Left ventricle myocardium superior (tissue), 1 donor: ENCODE measurements at regions not wholly inside any gene's neighbourhood (a gene's known extent, or its start where the extent isn't known, plus 50 kb on each side); places are given as distances from the start of the nearest gene placed in this dataset.
"Not testable (repeated sequence)": the region's sequence is repeated elsewhere in the genome, so short reads cannot be mapped to it uniquely, and the experiment has no call there.

ENCODE experiments used
- ATAC-seq: fragments of 200-7000 bp; cut with Tn5 transposase; one replicate; pipeline ENCODE4 v1.9.1; 2020; ENCODE audit warnings: mild to moderate bottlenecking, moderate library complexity
- DNase-seq: peaks from one replicate; pipeline ENCODE4 v3.0.0-alpha.2; 2020
- intact Hi-C: fragments of 100-400 bp; cut with micrococcal nuclease; formaldehyde crosslinking; loops from one replicate; pipeline ENCODE4 v1.11.0; 2022
- donor health status: DM: no; HTN: yes; CAD: no; lungs with severe emphysema.

DNA sequence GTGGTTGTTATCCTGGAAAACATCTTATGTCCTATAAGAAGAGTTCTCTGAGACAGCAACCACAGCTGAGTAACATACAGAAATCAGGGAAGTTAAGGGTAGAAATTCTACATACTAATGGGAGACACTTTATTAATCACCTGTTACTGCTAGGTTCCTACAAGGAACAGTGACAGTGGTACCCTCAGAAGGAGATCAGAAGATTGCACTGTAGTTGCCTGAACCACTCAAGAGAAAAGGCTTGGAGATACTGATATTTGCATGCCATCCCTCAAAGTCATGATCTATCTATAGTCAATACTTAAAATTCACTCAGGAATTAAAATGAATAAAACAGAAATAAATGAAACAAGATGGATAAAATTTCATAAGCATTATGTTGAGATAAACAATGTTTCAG, 136.0 kb downstream of the LMLN start:
- intact Hi-C loops, result no loop called here
- DNase-seq, result no peak
- no peak for ATAC-seq

DNA sequence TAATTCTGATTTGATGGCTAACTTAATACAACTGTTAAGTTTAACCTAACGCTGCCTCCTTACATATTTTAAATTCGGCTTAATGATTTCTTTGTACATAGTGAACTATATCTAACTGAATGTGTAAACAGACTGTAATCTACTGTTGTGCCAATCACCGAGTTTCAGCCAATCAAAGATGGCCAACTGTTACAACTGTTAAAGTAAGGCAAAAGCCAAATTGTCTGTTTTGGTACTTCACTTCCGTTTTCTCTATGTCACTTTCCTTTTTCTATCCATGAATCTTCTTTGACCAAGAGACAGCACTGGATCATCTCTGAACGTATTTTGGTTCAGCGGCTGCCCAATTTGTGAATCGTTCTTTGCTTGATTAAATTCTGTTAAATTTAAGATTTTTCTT, 137.0 kb downstream of the LMLN start:
- DNase-seq, result no peak
- intact Hi-C loops, result no loop called here
- no peak for ATAC-seq

DNA sequence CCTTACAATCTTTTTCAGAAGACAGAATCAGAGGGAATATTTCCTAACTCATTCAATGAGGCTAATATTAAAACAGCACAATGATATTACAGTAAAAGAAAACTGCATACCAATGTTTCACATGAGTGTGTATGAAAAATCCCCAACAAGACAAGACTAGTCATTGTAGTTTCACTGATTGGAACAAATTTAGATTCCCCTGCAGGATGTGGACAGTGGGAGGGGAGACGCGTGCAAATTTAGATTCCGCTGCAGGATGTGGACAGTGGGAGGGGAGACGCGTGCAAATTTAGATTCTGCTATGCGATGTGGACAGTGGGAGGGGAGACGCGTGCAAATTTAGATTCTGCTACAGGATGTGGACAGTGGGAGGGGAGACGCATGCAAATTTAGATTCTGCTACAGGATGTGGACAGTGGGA, 138.7 kb downstream of the LMLN start:
- ATAC-seq, DNase-seq, intact Hi-C loops: not testable (repeated sequence)

DNA sequence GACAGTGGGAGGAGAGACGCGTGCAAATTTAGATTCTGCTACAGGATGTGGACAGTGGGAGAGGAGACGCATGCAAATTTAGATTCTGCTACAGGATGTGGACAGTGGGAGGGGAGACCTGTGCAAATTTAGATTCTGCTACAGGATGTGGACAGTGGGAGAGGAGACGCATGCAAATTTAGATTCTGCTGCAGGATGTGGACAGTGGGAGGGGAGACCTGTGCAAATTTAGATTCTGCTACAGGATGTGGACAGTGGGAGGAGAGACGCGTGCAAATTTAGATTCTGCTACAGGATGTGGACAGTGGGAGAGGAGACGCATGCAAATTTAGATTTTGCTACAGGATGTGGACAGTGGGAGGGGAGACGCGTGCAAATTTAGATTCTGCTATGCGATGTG, 143.1 kb downstream of the LMLN start:
- DNase-seq, intact Hi-C loops, ATAC-seq: not testable (repeated sequence)

DNA sequence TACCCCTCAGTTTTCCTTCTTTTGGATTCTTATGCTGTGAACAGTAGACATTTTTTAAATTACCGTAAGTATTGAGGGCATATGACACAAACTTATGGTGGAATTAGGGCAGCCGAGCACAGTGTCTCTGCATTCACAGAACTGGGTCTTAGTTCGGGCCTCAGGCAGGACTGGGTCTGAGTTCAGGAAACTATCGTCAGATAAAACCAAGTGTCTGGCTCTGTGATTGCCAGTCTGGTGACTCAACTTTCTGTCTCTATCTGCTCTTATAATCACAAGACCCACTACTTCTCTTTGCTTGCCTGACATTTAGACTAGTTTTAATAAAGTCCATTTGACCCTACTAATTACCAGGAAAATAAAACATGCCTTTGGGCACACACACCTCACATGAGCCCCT, 146.2 kb downstream of the LMLN start:
- DNase-seq (no peak), ATAC-seq (no peak)
- intact Hi-C loops, result no loop called here

DNA sequence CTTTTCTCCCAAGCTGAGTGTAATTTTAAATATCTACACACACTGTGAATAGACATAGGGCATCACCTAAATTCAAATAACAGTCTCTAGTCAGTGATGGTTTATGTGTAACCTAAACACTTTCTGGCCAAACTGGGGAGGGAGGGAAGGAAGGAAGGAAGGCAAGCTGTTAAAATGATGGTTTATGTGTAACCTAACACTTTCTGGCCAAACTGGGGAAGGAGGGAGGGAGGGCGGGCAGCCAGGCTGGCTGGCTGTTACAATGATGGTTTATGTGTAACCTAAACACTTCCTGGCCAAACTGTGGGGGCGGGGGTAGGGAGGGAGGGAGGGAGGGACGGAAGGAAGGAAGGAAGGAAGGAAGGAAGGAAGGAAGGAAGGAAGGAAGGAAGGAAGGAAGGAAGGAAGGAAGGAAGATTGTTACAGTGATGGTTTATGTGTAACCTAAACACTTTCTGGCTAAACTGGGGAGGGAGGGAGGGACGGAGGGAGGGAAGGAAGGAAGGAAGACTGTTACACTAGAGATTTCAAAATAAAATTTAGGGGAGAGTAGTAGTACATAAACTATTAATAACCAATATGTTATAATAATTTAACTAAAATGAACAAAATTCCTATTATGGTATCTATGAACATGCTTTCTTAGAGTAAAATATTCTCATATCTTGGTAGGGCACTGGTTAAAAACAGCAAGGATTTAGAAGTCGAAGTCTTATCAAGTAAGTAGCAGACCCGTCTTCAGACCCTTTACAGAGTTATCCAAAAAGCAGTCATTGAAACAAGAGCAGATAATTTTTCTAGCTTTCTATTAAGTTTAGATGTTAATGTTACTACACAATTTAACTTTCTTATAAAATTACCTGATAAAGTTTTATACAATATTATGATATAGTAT, 148.1 kb downstream of the LMLN start:
- intact Hi-C loops, result no loop called here
- no peak for ATAC-seq
- DNase-seq, result no peak

DNA sequence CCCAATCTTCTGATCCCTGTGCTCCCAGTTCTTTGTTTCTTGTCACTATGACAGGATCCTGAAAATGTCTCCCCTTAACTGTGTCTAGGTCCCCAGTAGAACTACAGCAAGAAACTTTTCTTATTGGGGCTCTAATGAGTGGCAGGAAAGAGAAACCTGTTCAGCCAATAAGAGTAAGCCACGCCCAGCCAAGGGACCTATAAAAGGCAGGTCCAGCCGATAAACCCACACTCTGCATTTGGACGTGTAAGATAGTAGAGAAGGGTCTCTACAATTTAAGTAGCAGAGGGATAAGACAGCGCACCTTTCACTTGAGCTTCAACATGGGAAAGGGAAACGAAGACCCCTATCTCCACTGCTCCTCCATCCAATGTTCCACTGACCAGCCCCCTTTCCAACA, 149.9 kb downstream of the LMLN start:
- DNase-seq (no peak), ATAC-seq (no peak)
- intact Hi-C loops, result no loop called here

DNA sequence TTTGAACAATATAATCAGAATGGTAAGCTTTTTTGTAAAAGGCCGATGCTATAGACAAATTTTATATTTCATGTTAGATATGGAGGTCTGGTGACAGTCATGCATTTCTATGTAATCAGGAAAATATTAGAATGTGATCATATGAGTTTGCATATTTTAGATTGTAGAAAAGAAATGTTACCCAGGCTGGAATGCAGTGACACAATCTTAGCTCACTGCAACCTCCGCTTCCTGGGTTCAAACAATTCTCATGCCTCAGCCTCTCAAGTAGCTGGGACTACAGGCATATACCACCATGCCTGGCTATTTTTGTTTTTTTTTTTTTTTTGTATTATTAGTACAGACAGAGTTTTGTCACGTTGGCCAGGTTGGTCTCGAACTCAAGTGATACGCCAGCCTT, 152.0 kb downstream of the LMLN start:
- ATAC-seq (no peak), DNase-seq (no peak)
- intact Hi-C loops, result no loop called here

DNA sequence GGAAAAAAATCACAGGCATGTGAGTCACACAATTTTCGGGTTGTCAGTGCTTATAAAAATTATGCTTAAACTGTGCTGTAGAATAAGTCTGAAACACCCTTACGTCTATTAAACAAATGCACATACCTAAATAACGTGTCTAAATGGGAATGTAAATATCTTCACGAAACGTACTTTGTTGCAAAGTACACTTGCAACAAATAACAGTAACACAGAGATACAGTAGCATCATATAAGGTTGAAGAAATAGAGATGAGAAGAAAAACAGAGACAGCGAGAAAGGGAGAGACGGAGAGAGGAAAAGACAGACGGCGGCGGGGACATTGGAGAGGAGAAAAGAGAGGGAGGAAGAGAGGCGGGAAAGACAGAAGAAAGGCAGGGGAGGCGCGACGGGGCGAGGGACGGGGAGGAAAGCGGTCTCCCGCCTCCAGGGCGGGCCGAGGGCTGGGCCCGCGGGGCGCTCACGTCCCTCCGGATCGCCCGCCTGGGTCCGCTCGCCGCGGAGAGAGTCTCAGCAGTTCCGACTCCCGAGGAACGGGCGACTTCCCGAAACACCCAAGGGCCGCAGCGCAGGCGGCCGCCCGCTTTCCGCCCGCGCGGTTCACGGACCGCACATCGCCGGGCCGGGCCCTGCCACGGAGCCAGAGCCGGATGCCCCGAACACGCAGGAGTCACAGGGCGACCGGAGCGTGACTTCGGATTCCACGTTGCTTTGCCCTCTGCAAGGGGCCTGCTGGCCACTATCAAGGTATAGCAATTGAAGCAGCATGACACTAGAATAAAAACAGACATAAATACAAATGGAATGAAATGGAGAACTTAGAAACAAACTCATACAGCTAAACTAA, 153.4 kb downstream of the LMLN start:
- intact Hi-C loops, result no loop called here
- peak; percentile 60 for ATAC-seq
- peak; percentile 45 for DNase-seq

DNA sequence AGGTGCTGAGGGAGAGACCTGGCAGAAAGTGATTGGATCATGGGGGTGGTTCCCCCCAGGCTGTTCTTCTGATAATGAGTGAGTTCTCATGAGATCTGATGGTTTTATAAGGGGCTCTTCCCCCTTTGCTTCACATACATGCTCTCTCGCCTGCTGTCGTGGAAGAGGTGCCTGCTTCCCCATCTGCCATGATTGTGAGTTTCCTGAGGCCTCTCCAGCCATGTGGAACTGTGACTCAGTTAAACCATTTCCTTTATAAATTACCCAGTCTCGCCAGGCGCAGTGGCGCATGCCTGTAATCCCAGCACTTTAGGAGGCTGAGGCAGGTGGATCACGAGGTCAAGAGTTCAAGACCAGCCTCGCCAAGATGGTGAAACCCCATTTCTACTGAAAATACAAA, 154.5 kb downstream of the LMLN start:
- ATAC-seq, result not testable (repeated sequence)

DNA sequence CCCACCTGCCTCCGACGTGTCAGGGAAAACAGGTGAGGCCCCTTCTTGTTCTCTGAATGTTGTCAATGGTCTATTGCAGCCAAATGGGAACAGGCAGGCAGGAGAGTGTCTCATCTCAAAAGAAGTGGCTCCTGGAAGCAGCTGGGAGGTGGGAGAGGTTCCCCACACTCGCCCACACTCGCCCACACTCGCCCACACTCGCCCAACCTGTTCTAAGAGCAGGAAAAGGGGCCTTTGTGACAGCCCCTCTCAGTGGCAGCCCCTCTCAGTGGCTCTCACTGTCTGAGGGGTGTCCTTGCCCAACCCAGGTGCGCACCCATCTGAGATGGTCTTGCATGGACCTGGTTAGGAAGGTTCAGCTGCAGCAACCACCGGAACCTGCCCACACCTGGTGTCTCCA, 162.2 kb downstream of the LMLN start:
- intact Hi-C loops, ATAC-seq, DNase-seq: not testable (repeated sequence)

More for the DNA sequence above, 154.5 kb downstream of the LMLN start:
- intact Hi-C loops, DNase-seq: not testable (repeated sequence)

DNA sequence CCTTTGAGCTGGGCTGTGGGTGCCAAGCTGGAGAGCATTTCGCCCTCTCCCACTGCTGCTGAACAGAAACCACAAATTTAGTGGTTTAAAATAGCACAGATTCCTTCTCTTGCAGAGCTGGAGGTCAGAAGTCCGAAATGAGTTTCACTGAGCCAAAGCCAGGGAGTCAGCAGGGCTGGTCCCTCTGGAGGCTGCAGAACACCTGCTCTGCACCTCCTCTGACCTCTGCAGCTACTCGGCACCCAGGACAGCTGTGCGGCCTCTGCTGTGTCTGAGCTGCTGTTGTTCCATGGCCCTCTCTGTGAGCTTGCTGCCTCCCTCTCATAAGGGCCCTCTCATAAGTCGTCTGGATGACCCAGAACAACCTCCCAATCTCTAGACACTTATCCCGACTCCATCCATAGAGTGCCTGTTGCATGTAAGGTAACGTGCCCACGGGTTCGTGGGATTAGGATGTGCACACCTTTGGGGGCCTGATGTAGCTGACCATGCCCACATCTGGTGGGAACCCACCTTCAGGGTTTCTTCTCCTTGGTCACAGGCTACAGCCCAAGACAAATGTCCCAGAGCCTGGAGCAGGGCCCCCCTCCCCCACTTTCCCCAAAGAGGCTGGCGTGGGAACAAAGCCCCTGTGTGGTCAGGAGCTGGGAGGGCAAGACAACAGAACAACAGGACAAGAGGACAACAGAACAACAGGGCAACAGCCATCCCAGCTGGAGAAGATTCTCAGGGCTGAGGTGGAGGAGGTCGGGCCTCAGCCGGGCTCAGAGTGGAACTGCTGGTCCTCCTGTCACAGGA, 177.2 kb downstream of the LMLN start:
- intact Hi-C loops, DNase-seq: not testable (repeated sequence)

DNA sequence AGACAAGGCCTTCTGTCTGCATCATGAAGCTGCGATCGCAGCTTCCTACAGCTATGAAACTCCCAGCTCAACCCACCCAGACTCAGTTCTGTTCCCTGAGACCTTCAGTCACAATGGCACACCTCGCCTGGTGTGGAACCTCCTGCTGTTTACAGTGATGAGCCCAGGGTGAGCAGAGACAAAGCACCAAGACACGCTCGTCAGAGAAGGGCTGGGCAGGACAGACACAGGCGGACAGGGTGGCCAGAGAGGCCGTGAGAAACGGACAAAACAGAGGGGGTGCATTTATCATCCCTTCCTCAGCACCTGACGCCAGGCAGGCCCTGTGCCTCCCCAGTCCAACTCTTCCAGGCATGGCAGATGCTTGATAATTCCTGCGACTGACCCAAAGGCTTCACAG, 178.2 kb downstream of the LMLN start:
- ATAC-seq, DNase-seq, intact Hi-C loops: not testable (repeated sequence)

More for the DNA sequence above, 177.2 kb downstream of the LMLN start:
- ATAC-seq, result not testable (repeated sequence)

DNA sequence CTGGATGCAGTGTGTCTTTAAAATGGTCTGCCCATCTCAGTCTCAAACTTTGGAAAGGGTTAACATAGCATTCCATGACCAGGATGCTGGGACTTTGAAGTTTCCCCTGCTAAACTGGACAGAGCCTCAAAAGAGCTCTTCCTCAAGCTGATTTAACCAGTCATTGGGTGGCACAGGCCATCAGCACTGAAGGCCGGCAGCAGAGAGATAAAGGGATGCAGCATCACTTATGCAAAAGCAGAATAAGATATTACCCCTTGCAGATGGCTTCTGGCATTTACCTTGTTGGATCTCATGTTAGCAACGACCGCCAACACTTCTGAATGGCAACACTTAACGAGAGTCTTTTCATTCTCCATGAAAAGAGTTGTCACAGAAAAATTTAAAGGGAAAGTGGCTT, 179.0 kb downstream of the LMLN start:
- intact Hi-C loops, DNase-seq, ATAC-seq: not testable (repeated sequence)

DNA sequence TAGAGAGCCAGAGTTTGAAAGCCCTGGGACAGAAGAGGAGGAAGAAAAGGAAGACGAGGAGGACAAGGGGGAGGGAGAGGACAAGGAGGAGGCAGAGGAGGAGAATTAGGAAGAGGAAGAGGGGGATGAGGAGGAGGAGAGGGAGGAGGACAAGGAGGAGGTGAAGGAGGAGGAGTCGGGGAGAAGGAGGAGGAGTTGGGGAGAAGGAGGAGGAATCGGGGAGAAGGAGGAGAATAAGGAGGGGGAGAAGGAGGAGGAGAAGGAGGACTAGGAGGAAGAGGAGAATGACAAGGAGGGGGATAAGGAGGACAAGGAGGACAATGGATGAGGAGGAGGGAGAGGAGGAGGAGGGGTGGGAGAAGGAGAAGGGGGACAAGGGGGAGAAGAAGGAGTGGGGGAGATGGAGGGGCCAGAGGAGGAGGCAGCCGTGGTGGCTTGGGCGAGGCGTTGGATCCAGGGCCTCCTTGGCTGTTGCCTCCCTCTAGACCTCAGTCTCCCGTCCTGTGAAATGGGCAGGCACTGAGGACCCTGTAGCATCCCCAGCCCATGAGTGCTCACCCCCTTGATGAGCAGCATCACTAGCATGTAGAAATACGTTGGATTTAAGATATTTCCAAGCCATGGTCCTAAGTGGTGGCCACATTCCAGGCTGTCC, 179.6 kb downstream of the LMLN start:
- ATAC-seq, intact Hi-C loops, DNase-seq: not testable (repeated sequence)

DNA sequence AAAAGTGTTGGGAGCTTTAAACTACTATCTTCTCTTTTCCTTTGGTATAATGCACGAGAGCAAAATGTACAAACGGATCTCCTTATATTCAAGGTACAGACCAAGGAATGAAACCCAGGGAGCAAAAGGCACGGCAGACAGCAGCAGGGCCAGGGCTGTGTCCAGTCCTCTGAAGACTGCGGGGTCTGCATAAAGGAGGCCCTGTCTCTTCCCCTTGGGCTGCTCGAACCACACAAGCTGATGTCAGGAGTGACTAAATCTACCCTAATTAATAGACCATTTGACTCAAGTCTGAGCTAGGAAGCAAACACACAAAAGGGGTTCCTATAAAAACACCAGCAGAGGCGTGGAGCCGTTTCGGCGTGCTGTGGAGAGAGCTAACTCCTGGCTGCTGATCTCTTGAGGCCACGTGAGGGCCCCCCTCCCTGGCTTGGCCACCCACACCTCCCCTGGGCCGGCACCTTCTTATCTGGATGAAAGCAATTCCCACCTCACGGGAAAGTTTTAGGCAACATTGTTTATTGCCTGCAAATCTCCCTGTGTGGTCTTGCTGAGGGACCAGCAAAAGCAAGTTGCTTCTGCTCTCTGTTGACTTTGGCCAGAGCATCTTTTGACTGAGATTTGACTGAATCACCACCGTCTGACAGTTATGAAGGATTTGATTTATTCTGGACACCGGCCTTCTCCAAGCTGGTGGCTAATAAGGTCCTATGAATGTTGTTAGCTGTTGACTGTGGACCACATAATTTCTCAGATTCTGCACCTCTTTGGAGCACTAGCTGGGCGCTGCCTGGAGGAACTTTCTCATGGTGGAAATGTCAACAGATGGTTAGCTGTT, 183.5 kb downstream of the LMLN start:
- ATAC-seq, intact Hi-C loops, DNase-seq: not testable (repeated sequence)

DNA sequence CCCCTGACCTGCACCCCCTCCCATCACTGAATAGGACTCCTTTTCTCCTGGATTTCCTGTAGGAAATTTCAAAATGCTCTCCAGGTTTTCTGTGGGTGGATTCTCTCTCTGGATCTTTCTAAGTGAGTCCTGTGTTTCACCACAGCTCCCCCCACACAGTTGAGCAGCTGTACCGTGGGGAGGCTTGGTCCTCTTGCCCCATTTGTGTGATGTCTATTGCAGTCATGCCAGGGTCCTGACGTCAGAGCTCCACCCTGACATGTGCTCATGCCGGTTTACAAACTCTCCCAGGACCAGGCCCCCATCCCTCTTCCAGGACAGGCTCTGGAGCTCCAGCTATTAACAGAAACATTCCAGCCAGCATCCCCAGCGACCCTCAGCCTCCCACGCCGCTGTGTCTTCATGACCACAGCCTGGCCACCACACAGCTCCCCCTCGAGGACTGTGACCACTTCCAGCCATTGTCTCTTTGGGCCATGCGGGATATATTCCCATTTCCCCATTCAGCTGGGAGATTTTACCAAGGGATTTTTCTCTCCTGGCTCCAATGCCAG, 185.3 kb downstream of the LMLN start:
- intact Hi-C loops, result not testable (repeated sequence)
- ATAC-seq, result peak; percentile 66
- peak; percentile 65 for DNase-seq
